Neural cell (in vitro differentiated cells): ENCODE measurements at regions not wholly inside any gene's neighbourhood (a gene's known extent, or its start where the extent isn't known, plus 50 kb on each side); places are given as distances from the start of the nearest gene placed in this dataset.

ENCODE experiments used
- H2AFZ ChIP-seq: fragments of 200-600, 300-800 bp; sonication (generic), shearing (Covaris generic); 2 replicates; pipeline ENCODE4 v1.6.0; 2014; ENCODE audit warnings: low read depth, mild to moderate bottlenecking, antibody characterized with exemption, low read length, moderate library complexity
- H3F3A ChIP-seq: fragments of 200-600 bp; shearing (Covaris generic); 2 replicates; pipeline ENCODE4 v1.6.1; 2016; ENCODE audit warnings: mild to moderate bottlenecking, moderate library complexity, mixed read lengths, antibody characterized with exemption, low read length; ENCODE audit not compliant: insufficient read depth, poor library complexity, severe bottlenecking
- H3K27ac ChIP-seq: fragments of 200-600, 300-800 bp; sonication (generic), shearing (Covaris generic); 2 replicates; pipeline ENCODE4 v1.5.1; 2014; ENCODE audit warnings: mild to moderate bottlenecking, low read length, moderate library complexity
- H3K27me3 ChIP-seq: fragments of 300-800, 200-600 bp; sonication (generic), shearing (Covaris generic); 2 replicates; pipeline ENCODE4 v1.6.0; 2014; ENCODE audit warnings: mild to moderate bottlenecking, low read depth, low read length, moderate library complexity; ENCODE audit not compliant: insufficient read depth
- H3K36me3 ChIP-seq: fragments of 300-800, 200-600 bp; sonication (generic), shearing (Covaris generic); 2 replicates; pipeline ENCODE4 v1.5.1; 2014; ENCODE audit warnings: mild to moderate bottlenecking, antibody characterized with exemption, low read length, moderate library complexity; ENCODE audit not compliant: insufficient read depth
- H3K4me2 ChIP-seq: fragments of 300-800, 200-600 bp; sonication (generic), shearing (Covaris generic); 2 replicates; pipeline ENCODE4 v1.6.0; 2014; ENCODE audit warnings: mild to moderate bottlenecking, low read length
- H3K4me3 ChIP-seq: fragments of 300-800, 200-600 bp; sonication (generic), shearing (Covaris generic); 2 replicates; pipeline ENCODE4 v1.5.1; 2014; ENCODE audit warnings: mild to moderate bottlenecking, low read length, moderate library complexity
- H3K79me2 ChIP-seq: fragments of 200-600 bp; shearing (Covaris generic); replicated peaks from 2 replicates; pipeline ENCODE4 v1.6.0; 2014; ENCODE audit warnings: mild to moderate bottlenecking, low read length, moderate library complexity; ENCODE audit not compliant: insufficient read depth
- H3K9ac ChIP-seq: fragments of 300-800, 200-600 bp; sonication (generic), shearing (Covaris generic); 2 replicates; pipeline ENCODE4 v1.6.1; 2016; ENCODE audit warnings: mild to moderate bottlenecking, low read length, mixed read lengths
- H3K9me2 ChIP-seq: fragments of 200-600 bp; shearing (Covaris generic); 2 replicates; pipeline ENCODE4 v1.6.1; 2016; ENCODE audit warnings: mild to moderate bottlenecking, low read length, mixed read lengths; ENCODE audit not compliant: insufficient read depth
- H3K9me3 ChIP-seq: fragments of 200-600, 300-800 bp; sonication (generic), shearing (Covaris generic); 2 replicates; pipeline ENCODE4 v1.6.1; 2016; ENCODE audit warnings: mild to moderate bottlenecking, mixed run types, low read length, moderate library complexity, mixed read lengths
- H4K20me1 ChIP-seq: fragments of 200-600 bp; shearing (Covaris generic); 2 replicates; pipeline ENCODE4 v1.6.1; 2016; ENCODE audit warnings: mild to moderate bottlenecking, mixed run types; ENCODE audit not compliant: insufficient read depth
- EP300 ChIP-seq: fragments of 450-650 bp; conservative IDR thresholded peaks from 2 replicates; pipeline ENCODE4 v1.6.1; 2014; ENCODE audit warnings: antibody characterized with exemption, mild to moderate bottlenecking, moderate library complexity; ENCODE audit not compliant: poor library complexity, severe bottlenecking
- EZH2 ChIP-seq: fragments of 200-600, 300-800 bp; shearing (Covaris generic), sonication (generic); IDR thresholded peaks from 2 replicates; pipeline ENCODE4 v1.6.1; 2014; ENCODE audit warnings: antibody characterized with exemption, low read length, borderline replicate concordance, mild to moderate bottlenecking; ENCODE audit not compliant: insufficient read depth, poor library complexity, severe bottlenecking
- MXI1 ChIP-seq: fragments of 450-650 bp; conservative IDR thresholded peaks from 2 replicates; pipeline ENCODE4 v1.6.1; 2014; ENCODE audit warnings: antibody characterized with exemption, mild to moderate bottlenecking; ENCODE audit not compliant: poor library complexity, severe bottlenecking
- POLR2AphosphoS5 ChIP-seq: IDR thresholded peaks from 2 replicates; pipeline ENCODE4 v1.6.1; 2012
- RAD21 ChIP-seq: fragments of 450-650 bp; conservative IDR thresholded peaks from 2 replicates; pipeline ENCODE4 v1.6.1; 2014; ENCODE audit warnings: antibody characterized with exemption, mild to moderate bottlenecking, moderate library complexity
- SMC3 ChIP-seq: fragments of 450-650 bp; conservative IDR thresholded peaks from 2 replicates; pipeline ENCODE4 v1.6.1; 2014; ENCODE audit warnings: antibody characterized with exemption, mild to moderate bottlenecking, moderate library complexity; ENCODE audit not compliant: poor library complexity
- TAF1 ChIP-seq: IDR thresholded peaks from 2 replicates; pipeline ENCODE4 v1.6.1; 2012; ENCODE audit warnings: low read depth
- TF ChIP-seq, protein P1 (sequence below): fragments of 450-650 bp; IDR thresholded peaks from 2 replicates; pipeline ENCODE4 v1.5.1; 2014; ENCODE audit warnings: antibody characterized with exemption, mild to moderate bottlenecking, moderate library complexity; ENCODE audit not compliant: poor library complexity, severe bottlenecking
- TF ChIP-seq, protein P2 (sequence below): IDR thresholded peaks from 2 replicates; pipeline ENCODE4 v1.6.1; 2012; ENCODE audit warnings: borderline replicate concordance

DNA sequence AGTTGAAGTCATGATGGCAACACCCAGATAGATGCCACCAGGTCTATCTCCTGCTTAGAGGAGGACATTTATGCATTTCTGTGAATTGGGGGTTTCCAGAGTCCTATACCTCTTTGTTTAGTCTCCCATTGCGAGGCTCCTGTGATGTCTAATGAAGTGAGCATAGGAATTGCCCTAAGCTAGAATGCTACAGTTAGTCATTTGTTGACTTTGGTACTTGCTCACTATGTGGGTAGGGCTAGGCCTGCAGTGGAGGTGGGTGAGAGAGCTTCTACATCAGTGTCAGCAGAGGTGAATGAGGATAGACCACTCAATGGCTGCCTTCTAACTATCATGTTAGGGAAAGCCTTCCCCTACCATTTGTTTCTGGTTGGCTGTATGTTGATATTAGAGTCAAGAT lies 173.3 kb upstream of the POC5 start:
- H4K20me1 ChIP-seq: no peaks in the 10 kb centered on the region
- no peaks in the 10 kb centered on the region for H3K27me3 ChIP-seq
- H3K9me2 ChIP-seq: no peaks in the 10 kb centered on the region
- H3K27ac ChIP-seq: no peak overlapping the region
- H3F3A ChIP-seq: no peaks in the 10 kb centered on the region
- no peak overlapping the region for H3K9ac ChIP-seq
- H3K9me3 ChIP-seq: no peaks in the 10 kb centered on the region
- H3K4me3 ChIP-seq: no peak overlapping the region
- no peaks in the 10 kb centered on the region for H3K79me2 ChIP-seq
- H2AFZ ChIP-seq: no peak overlapping the region
- H3K4me2 ChIP-seq: no peak overlapping the region
- TF ChIP-seq, protein P1, sequence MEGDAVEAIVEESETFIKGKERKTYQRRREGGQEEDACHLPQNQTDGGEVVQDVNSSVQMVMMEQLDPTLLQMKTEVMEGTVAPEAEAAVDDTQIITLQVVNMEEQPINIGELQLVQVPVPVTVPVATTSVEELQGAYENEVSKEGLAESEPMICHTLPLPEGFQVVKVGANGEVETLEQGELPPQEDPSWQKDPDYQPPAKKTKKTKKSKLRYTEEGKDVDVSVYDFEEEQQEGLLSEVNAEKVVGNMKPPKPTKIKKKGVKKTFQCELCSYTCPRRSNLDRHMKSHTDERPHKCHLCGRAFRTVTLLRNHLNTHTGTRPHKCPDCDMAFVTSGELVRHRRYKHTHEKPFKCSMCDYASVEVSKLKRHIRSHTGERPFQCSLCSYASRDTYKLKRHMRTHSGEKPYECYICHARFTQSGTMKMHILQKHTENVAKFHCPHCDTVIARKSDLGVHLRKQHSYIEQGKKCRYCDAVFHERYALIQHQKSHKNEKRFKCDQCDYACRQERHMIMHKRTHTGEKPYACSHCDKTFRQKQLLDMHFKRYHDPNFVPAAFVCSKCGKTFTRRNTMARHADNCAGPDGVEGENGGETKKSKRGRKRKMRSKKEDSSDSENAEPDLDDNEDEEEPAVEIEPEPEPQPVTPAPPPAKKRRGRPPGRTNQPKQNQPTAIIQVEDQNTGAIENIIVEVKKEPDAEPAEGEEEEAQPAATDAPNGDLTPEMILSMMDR: no peak
- TF ChIP-seq EZH2 (no peak), SMC3 (no peak), TAF1 (no peak), POLR2AphosphoS5 (no peak), RAD21 (no peak), MXI1 (no peak), EP300 (no peak)
- TF ChIP-seq, protein P2, sequence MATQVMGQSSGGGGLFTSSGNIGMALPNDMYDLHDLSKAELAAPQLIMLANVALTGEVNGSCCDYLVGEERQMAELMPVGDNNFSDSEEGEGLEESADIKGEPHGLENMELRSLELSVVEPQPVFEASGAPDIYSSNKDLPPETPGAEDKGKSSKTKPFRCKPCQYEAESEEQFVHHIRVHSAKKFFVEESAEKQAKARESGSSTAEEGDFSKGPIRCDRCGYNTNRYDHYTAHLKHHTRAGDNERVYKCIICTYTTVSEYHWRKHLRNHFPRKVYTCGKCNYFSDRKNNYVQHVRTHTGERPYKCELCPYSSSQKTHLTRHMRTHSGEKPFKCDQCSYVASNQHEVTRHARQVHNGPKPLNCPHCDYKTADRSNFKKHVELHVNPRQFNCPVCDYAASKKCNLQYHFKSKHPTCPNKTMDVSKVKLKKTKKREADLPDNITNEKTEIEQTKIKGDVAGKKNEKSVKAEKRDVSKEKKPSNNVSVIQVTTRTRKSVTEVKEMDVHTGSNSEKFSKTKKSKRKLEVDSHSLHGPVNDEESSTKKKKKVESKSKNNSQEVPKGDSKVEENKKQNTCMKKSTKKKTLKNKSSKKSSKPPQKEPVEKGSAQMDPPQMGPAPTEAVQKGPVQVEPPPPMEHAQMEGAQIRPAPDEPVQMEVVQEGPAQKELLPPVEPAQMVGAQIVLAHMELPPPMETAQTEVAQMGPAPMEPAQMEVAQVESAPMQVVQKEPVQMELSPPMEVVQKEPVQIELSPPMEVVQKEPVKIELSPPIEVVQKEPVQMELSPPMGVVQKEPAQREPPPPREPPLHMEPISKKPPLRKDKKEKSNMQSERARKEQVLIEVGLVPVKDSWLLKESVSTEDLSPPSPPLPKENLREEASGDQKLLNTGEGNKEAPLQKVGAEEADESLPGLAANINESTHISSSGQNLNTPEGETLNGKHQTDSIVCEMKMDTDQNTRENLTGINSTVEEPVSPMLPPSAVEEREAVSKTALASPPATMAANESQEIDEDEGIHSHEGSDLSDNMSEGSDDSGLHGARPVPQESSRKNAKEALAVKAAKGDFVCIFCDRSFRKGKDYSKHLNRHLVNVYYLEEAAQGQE: no peak
- H3K36me3 ChIP-seq: no peaks in the 10 kb centered on the region

DNA sequence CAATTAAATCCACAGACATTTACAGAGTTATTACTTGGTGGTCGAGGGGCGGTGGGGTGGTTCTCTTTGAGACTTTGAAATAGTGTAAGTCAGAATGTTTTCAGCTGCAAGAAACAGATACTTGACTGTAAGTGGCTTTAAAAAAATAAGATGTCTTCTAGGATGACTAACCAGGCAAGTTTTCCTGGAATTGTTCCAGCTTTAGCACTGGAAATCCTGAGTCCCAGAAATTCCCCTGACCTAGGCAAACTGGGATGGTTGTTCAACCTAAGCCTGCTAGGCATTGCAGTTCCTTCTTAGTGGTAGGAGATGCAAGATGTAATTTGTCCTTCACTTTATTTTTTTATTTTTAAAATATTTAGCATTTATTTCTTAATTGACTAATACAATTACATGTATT lies 169.5 kb upstream of the POC5 start:
- no peak overlapping the region for H3K4me2 ChIP-seq
- no peaks in the 10 kb centered on the region for H3K27me3 ChIP-seq
- H3K9ac ChIP-seq: no peak overlapping the region
- H4K20me1 ChIP-seq: no peaks in the 10 kb centered on the region
- H3K79me2 ChIP-seq: no peaks in the 10 kb centered on the region
- H3K9me2 ChIP-seq: no peaks in the 10 kb centered on the region
- TF ChIP-seq, protein P1: no peak
- TF ChIP-seq POLR2AphosphoS5: no peak
- TF ChIP-seq TAF1: no peak
- TF ChIP-seq, protein P2: no peak
- TF ChIP-seq EZH2: no peak
- TF ChIP-seq EP300: no peak
- H3K4me3 ChIP-seq: no peak overlapping the region
- H3K27ac ChIP-seq: no peak overlapping the region
- H3K36me3 ChIP-seq: no peaks in the 10 kb centered on the region
- no peaks in the 10 kb centered on the region for H3K9me3 ChIP-seq
- no peaks in the 10 kb centered on the region for H3F3A ChIP-seq
- no peak overlapping the region for H2AFZ ChIP-seq
